IPS-NIHi11 (cell line): ENCODE measurements at regions not wholly inside any gene's neighbourhood (a gene's known extent, or its start where the extent isn't known, plus 50 kb on each side); places are given as distances from the start of the nearest gene placed in this dataset.
"Not testable (repeated sequence)": the region's sequence is repeated elsewhere in the genome, so short reads cannot be mapped to it uniquely, and the experiment has no call there.

Experiments
- DNase-seq: peaks from one replicate; pipeline ENCODE4 v3.0.0; 2012; ENCODE audit warnings: mixed read lengths, low spot score

DNA sequence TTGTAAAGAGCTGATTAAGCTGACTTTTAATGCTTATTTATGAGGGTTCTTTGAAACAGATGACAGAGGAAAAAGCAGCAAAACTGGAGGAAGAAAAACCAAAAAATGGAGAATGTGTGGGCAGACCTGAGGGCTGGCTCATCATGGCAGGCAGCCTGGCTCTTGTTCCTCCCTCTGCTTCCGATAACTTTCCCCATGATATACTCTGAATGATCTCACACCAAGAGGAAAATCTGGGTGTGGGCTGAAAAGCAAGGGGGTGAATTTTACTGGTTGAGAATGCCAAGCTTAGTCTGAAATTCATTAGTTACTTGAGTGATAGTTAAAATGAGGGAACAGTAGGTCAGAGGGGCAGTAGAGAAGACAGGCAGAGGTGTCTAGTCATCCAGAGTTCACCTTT, 330.1 kb upstream of the PRICKLE1 start:
- no peak for DNase-seq

GRCh38 chr12:42918443-42918842, 328.9 kb upstream of the PRICKLE1 start:
- DNase-seq: no peak

- DNase-seq: no peak
Measured at GRCh38 chr12:42916143-42916542, 326.6 kb upstream of the PRICKLE1 start.

- no peak for DNase-seq
Measured at GRCh38 chr12:42915426-42915825, 325.9 kb upstream of the PRICKLE1 start.

DNA sequence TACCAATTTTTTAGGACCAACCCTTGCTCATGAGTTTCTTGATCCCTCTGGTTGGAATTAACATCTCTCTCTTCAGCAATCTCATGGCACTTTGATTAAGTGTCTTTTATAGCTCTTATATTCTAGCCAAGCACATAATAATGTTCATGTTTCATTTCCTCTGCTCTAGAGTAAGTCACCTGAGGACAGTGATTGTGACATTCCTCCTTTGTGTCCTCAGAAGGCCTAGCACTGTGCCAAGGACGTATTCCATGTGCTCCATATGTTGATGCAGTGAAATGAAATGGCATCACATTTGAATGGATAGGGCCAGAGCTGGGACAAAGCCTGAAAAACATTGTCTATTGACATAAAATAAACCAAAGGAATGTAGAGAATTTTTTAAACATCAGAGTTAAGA, 322.8 kb upstream of the PRICKLE1 start:
- DNase-seq: no peak

DNA sequence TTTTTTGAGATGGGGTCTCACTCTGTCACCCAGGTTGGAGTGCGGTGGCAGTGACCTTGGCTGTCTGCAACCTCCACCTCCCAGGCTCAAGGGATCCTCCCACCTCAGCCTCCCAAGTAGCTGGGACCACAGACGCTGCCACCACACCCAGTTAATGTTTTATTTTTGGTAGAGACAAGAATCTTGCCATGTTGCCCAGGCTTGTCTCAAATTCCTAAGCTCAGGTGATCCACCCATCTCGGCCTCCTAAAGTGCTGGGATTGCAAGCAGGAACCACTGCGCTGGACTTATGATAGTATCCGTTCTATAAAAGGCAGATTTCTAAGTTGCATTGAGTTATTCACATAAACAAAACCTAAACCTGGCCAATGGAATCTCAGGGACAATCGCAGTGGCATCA, 321.1 kb upstream of the PRICKLE1 start:
- no peak for DNase-seq

GRCh38 chr12:42908712-42909111, 319.2 kb upstream of the PRICKLE1 start:
- DNase-seq: no peak

DNA sequence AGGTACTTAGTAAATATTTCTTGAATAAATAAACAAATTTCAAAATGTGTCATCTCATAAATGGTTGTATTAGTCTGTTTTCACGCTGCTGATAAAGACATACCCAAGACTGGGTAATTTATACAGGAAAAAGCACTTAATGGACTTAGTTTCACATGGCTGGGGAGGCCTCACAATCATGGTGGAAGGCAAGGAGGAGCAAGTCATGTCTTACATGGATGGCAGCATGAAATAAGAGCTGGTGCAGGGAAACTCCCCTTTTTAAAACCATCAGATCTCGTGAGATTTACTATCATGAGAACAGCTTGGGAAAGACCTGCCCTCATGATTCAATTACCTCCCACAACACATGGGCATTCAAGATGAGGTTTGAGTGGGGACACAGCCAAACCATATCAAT, 317.3 kb upstream of the PRICKLE1 start:
- DNase-seq: not testable (repeated sequence)

DNA sequence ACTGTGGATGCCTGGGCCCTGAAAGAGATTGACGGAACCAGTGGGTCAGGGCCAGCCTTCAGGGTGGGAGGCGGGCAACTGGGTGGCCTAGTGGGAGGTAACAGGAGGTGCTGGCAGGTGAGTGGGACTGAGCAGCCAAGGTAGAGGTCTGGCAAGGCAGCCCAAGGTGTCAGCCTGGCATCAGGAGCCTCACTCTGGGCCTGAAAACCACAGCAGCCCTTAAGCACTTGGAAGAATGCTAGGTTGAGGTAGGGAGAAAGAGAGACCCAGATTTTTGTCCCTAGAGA, 315.8 kb upstream of the PRICKLE1 start:
- no peak for DNase-seq

- no peak for DNase-seq
Measured at GRCh38 chr12:42904683-42905418, 315.3 kb upstream of the PRICKLE1 start.

DNA sequence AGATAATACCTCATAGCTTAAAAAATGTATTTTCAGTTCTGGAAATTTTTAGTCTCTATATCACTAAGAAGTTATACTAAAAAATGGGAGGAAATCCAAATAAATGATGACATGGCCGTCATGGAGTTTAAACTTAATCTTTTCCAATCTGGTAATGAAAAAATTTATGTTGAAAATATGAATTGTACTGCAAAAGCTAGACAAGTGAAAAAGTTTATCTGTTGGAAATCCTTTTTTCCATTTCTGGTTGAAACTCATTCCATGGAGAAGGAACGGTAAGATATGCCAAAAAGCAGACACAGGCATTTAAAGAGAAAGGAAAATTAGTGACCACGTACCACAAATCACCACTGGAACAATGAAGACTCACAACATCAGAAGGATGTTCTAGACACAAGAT, 314.2 kb upstream of the PRICKLE1 start:
- DNase-seq: no peak

- DNase-seq: no peak
Measured at GRCh38 chr12:42902001-42902400, 312.5 kb upstream of the PRICKLE1 start.

- DNase-seq: no peak
Measured at GRCh38 chr12:42893803-42894202, 304.3 kb upstream of the PRICKLE1 start.

- no peak for DNase-seq
Measured at GRCh38 chr12:42892702-42893551, 303.4 kb upstream of the PRICKLE1 start.

GRCh38 chr12:42887657-42888056, 298.1 kb upstream of the PRICKLE1 start:
- DNase-seq: no peak

DNA sequence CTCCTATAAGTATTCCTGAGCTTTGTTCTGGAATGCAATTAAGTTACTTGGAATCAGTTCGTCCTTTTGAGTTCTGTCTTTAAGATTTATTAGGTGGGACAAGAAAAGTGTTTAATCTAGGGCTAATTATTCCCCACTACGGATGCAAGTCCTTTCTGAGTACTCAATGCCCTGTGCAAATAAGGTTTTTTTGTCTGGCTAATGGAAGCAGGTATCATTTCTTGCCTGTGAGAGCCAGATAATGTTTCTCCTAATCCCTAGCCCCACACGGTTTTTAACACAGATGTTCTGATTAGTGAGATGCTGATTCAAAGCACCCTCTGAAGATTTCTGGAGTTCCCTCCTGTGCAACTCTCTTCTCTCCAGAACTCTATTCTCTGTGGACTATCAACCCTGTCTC, 296.6 kb upstream of the PRICKLE1 start:
- no peak for DNase-seq

- no peak for DNase-seq
Measured at GRCh38 chr12:42885677-42886076, 296.1 kb upstream of the PRICKLE1 start.

- no peak for DNase-seq
Measured at GRCh38 chr12:42884116-42884515, 294.6 kb upstream of the PRICKLE1 start.

DNA sequence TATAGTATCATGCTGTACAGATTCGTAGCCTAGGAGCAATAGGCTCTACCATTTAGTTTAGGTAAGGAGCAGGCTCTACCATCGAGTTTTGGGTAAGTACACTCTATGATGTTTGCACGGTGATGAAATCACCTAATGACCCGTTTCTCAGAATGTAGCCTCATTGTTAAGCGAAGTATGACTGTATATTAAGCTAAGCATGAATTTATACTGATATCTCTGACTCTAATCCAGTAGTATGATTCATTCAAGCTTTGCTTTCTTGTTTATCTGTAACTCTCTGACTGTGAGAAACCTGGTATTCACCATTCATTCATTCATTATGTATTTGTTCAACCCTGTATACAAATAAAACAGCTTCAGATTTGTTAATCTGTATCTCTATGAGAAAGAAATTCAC, 283.9 kb upstream of the PRICKLE1 start:
- no peak for DNase-seq

DNA sequence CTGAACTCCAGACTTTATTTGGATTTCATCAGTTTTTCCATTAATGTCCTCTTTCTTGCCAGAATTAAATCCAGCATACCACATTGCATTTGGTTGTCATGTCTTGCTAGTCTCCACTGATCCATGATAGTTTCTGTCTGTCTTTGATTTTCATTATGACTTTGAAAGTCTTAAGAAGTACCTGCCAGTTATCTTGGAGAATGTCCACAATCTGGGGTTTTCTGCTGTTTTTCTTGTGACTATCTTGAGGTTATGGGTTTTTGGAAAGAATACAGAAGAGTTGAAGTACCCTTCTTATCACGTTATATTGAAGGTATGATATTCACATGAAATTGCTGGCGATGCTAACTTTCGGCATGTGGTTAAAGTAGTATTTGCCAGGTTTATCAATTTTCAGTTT, 282.3 kb upstream of the PRICKLE1 start:
- no peak for DNase-seq

GRCh38 chr12:42868291-42868690, 278.7 kb upstream of the PRICKLE1 start:
- DNase-seq: no peak

DNA sequence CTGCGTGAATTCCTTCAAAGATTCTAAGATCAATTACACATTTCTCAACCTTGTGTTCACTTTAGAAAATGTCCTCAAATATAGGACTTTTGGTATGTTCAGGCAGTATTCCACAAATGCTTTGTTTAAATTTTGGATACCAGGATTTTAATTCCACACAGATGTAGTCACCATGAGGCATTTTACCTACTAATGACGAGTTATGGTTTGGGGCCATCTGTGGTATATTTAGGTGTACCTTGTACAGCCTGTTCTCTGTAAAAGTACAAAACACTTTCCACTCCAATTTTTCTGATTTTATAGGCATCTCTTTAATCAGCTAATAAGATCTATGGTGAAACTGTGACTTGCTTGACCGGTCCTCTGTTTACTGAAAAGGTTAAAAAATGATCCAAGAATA, 275.7 kb upstream of the PRICKLE1 start:
- no peak for DNase-seq

- DNase-seq: no peak
Measured at GRCh38 chr12:42862055-42862454, 272.5 kb upstream of the PRICKLE1 start.

DNA sequence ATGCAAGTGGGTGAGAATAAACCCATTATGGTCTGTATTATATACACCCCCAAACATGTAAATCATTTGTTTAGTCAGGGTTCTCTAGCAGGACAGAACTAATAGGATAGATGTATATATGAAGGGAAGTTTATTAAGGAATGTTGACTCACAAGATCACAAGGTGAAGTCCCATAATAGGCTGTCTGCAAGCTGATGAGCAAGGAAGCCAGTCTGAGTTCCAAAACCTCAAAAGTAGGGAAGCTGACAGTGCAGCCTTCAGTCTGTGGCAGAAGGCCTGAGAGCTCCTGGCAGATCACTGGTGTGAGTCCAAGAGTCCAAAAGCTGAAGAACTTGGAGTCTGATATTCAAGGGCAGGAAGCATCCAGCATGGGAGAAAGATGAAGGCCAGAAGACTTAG, 270.8 kb upstream of the PRICKLE1 start:
- not testable (repeated sequence) for DNase-seq
